ENCODE measurements at regions not wholly inside any gene's neighbourhood (a gene's known extent, or its start where the extent isn't known, plus 50 kb on each side); places are given as distances from the start of the nearest gene placed in this dataset.

DNA sequence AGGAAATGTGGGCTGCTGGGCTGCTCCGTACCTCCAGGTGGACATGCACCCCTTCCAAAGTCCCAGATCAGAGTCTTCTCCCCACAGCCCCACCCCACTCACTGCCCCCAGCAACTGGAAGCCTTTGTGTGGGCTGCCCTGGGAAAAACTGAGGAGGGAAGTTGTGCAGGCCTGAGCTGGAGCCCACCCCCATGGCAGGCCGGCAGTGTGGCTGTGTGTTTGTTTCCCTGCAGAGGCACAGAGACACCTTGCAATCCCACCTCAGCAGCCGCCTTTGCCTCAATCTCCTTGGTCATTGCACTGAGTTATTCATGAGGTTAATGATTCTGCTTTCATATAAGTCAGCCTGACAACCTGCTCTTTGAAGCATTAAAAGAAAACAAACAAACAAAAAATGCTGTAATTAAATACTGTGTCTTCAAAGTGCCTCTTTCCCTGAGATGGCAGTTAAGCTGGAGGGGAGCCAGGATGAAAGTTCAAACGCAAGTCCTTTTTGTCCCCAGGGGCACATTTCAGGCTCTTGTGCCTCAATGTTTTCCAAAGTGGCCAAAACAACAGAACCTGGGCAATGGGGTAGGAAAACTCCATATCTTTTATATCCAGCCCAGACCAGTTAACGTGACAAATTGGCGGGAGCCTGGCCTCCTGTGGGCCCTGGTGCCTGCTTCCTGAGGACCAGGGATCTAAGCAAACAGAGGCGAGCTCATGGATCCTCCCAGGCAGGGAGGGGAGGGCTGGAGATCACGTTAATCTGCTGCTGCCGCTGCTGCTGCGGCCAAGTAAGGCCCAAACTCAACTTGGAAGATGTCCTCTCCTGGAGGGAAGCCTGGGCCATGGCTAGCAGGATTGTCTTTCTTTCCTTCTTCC is 51.9 kb upstream of the TSPAN11 start:
- no peak for DNase-seq
- H3K9me3 ChIP-seq (ENCODE audit: control insufficient read depth, low read depth, low read length): no peaks in the 10 kb centered on the region
- H3K27me3 ChIP-seq (ENCODE audit: control insufficient read depth, insufficient read depth, low read length): peaks cover 4% of the 10 kb centered on the region
- H3K4me3 ChIP-seq (ENCODE audit: low read length): no peak overlapping the region
- no peaks in the 10 kb centered on the region for H3K36me3 ChIP-seq (ENCODE audit: control insufficient read depth, insufficient read depth, low read length)
- no peaks in the 10 kb centered on the region for H3K4me1 ChIP-seq (ENCODE audit: control insufficient read depth, insufficient read depth, low read length)
- WGBS (ENCODE audit: insufficient coverage, low lambda C conversion rate): no CpG with 5 or more reads among the region's 10 CpGs
- no peak overlapping the region for H3K27ac ChIP-seq (ENCODE audit: low read length)

DNA sequence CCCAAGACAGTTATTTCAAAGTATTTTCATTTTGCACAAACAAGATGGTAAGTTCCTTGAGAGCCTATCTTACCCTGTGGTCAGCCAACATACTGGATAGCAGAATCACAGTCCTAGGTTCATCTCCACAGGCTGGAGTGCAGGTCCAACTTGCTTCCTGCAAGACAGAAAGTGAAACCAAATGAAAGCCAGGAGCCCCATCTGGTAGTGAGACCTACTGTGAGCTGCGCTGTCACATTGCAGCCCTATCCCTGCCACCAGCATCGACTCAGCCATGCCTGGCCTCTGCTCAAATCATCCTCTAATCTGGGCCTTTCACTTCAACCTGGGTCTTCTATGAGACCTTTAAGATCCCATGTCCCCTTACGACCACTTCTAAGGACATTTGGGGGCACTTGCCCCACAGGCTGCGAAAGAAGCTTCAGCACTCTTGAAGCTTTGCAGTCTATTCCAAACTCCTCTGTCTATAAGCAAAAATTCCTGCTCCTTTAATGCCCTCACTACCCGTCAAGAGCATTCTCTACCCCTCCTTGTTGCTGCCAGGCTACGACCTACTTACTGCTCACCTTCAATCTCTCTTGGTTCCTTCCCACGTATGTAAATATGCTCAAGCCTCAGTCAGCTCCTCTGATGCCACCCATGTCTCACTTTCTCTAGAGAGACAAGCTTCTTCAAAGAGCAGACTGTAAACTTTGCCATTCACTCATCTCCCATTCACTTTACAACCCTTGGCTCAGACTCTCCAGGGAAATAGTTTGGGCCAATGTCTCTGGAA is 55.9 kb upstream of the TSPAN11 start:
- no peaks in the 10 kb centered on the region for H3K9me3 ChIP-seq (ENCODE audit: control insufficient read depth, low read depth, low read length)

DNA sequence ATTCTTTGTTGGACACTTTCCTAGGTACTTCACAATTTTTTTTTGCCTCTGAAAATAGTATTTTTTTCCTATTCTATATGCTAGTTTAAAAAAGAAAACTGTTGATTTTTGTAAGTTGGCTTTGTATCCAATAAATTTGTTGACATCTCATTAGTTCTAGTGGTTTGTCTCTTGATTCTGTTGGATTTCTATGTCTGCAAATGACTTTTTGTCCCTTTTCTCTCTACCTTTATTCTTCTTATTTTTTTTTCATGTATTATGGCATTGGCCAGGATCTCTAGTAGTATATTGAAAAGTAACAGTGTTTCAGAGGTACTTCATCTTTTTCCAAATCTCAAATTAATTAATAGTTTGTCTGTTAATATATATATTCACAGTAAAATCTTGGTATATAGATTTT is 59.1 kb upstream of the TSPAN11 start:
- Histone ChIP-seq H3K36me3 (ENCODE audit: control insufficient read depth, insufficient read depth, low read length) (no peaks in the 10 kb centered on the region), H3K9me3 (ENCODE audit: control insufficient read depth, low read depth, low read length) (no peaks in the 10 kb centered on the region), H3K4me3 (ENCODE audit: low read length) (no peak overlapping the region), H3K27ac (ENCODE audit: low read length) (no peak overlapping the region), H3K4me1 (ENCODE audit: control insufficient read depth, insufficient read depth, low read length) (no peaks in the 10 kb centered on the region), H3K27me3 (ENCODE audit: control insufficient read depth, insufficient read depth, low read length) (no peaks in the 10 kb centered on the region)
- DNase-seq: no peak

More for the DNA sequence above, 55.9 kb upstream of the TSPAN11 start:
- Histone ChIP-seq H3K36me3 (ENCODE audit: control insufficient read depth, insufficient read depth, low read length) (no peaks in the 10 kb centered on the region), H3K4me3 (ENCODE audit: low read length) (no peak overlapping the region), H3K27ac (ENCODE audit: low read length) (no peak overlapping the region), H3K4me1 (ENCODE audit: control insufficient read depth, insufficient read depth, low read length) (no peaks in the 10 kb centered on the region), H3K27me3 (ENCODE audit: control insufficient read depth, insufficient read depth, low read length) (no peaks in the 10 kb centered on the region)
- 20% methylated on average over 1 of the region's 7 CpGs for WGBS (ENCODE audit: insufficient coverage, low lambda C conversion rate)
- DNase-seq: no peak

DNA sequence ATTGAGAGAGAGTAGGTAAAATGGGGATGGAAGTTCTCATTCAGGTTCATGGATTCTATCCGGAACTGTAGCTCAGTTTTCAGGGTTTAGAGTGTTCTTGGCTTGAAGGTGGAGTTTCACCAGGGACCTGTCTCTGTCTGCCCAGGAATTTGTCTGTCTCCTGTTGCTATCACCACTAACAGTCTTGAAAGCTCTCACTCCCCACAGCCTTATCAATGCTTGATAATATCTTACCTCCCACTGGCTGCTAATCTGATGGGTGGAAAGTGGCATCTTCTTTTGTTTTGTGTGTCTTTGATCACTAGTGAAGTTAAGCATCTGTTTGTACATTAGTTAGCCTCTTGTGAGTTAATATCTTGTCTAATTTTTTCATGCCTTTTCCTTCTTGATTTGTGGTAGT is 60.3 kb upstream of the TSPAN11 start:
- no CpG with 5 or more reads among the region's 1 CpG for WGBS (ENCODE audit: insufficient coverage, low lambda C conversion rate)
- Histone ChIP-seq H3K4me1 (ENCODE audit: control insufficient read depth, insufficient read depth, low read length) (no peaks in the 10 kb centered on the region), H3K27ac (ENCODE audit: low read length) (no peak overlapping the region), H3K27me3 (ENCODE audit: control insufficient read depth, insufficient read depth, low read length) (no peaks in the 10 kb centered on the region), H3K4me3 (ENCODE audit: low read length) (no peak overlapping the region), H3K9me3 (ENCODE audit: control insufficient read depth, low read depth, low read length) (no peaks in the 10 kb centered on the region), H3K36me3 (ENCODE audit: control insufficient read depth, insufficient read depth, low read length) (no peaks in the 10 kb centered on the region)
- DNase-seq: no peak

DNA sequence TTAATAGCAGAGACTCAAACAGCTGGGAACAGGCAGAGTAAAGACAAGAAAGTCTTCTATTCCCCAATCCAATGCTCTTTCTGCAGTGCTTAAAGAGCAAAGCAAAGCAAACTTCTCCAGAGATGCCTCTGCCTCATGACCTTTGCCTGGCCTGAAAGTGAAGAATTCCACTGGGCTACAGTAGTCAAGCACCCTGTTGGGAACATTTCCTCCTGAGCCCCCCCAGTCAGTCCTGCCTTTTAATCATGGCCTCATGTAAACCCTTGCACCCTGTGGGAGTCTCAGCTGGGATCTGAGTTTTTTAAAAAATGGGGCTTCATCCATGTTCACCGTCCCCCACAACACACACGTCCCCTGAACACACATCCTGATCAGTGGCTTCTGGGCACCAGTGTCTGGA is 62.7 kb upstream of the TSPAN11 start:
- Histone ChIP-seq H3K4me1 (ENCODE audit: control insufficient read depth, insufficient read depth, low read length) (no peaks in the 10 kb centered on the region), H3K27me3 (ENCODE audit: control insufficient read depth, insufficient read depth, low read length) (no peaks in the 10 kb centered on the region), H3K27ac (ENCODE audit: low read length) (no peak overlapping the region), H3K36me3 (ENCODE audit: control insufficient read depth, insufficient read depth, low read length) (no peaks in the 10 kb centered on the region), H3K9me3 (ENCODE audit: control insufficient read depth, low read depth, low read length) (no peaks in the 10 kb centered on the region), H3K4me3 (ENCODE audit: low read length) (no peak overlapping the region)
- WGBS (ENCODE audit: insufficient coverage, low lambda C conversion rate): no CpG with 5 or more reads among the region's 2 CpGs
- DNase-seq: no peak

DNA sequence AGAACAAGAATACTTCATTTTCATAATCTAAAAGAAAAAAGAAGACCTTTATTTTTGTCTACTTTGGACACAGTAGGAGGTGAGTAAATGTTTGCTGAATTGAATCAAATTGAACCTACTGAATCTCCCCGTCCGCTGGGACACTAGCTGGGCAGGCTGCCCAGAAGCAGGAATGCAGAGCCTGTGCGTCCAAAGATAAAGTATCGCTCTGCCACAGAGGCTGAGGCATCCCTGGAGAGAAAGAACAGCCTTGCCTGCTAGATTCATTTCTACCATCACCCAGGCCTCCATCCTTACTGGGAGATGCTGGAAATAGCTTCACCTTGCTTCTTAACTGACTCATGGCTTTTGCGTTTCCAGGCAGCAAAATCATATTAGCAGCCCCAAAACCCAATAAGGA is 64.1 kb upstream of the TSPAN11 start:
- Histone ChIP-seq H3K4me1 (ENCODE audit: control insufficient read depth, insufficient read depth, low read length) (no peaks in the 10 kb centered on the region), H3K27ac (ENCODE audit: low read length) (no peak overlapping the region), H3K36me3 (ENCODE audit: control insufficient read depth, insufficient read depth, low read length) (no peaks in the 10 kb centered on the region), H3K27me3 (ENCODE audit: control insufficient read depth, insufficient read depth, low read length) (no peaks in the 10 kb centered on the region), H3K4me3 (ENCODE audit: low read length) (no peak overlapping the region), H3K9me3 (ENCODE audit: control insufficient read depth, low read depth, low read length) (no peaks in the 10 kb centered on the region)
- no peak for DNase-seq
- WGBS (ENCODE audit: insufficient coverage, low lambda C conversion rate): no CpG with 5 or more reads among the region's 5 CpGs

DNA sequence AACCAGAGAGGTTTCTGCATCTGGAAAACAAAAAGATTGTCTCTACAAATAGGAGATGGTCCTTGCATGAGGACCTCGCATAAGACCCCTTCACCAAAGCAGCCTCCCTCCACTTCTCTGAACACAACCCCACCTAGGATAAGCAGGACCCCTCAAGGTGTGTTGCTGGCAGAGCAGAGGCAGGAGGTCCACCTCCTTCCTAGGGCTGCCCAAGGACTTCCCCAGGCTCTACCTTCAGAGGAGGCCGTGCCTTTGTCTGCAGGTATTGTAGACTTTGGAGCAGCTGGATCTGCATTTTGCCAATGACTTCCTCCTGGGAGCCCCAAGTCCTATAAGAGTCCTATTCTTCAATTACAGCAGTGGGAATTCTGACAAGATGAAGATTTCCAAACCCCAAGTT is 67.3 kb upstream of the TSPAN11 start:
- no peak for DNase-seq
- no peak overlapping the region for H3K4me3 ChIP-seq (ENCODE audit: low read length)
- H3K27ac ChIP-seq (ENCODE audit: low read length): no peak overlapping the region
- no peaks in the 10 kb centered on the region for H3K36me3 ChIP-seq (ENCODE audit: control insufficient read depth, insufficient read depth, low read length)
- no CpG with 5 or more reads among the region's 2 CpGs for WGBS (ENCODE audit: insufficient coverage, low lambda C conversion rate)
- H3K9me3 ChIP-seq (ENCODE audit: control insufficient read depth, low read depth, low read length): no peaks in the 10 kb centered on the region
- H3K4me1 ChIP-seq (ENCODE audit: control insufficient read depth, insufficient read depth, low read length): no peaks in the 10 kb centered on the region
- no peaks in the 10 kb centered on the region for H3K27me3 ChIP-seq (ENCODE audit: control insufficient read depth, insufficient read depth, low read length)

DNA sequence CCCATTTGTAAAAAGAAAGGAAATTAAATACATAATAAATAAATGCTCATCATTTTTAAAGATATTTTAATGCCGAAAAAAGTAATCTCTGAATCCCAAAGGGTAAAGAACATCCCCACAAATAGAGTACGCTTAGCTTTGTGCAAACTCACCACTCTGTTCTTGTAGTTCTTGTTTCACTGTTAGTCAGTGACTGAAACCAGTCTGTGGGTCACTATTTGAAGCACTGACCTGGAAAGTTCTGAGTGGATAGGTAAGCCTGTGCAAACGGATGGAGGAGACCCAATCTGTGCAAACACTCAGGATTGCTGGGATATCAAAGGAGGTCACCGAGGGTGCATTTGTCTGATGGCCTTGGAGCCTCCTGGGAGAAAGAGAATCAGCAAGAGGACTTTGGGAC is 68.1 kb upstream of the TSPAN11 start:
- no peaks in the 10 kb centered on the region for H3K27me3 ChIP-seq (ENCODE audit: control insufficient read depth, insufficient read depth, low read length)
- H3K9me3 ChIP-seq (ENCODE audit: control insufficient read depth, low read depth, low read length): no peaks in the 10 kb centered on the region
- H3K4me1 ChIP-seq (ENCODE audit: control insufficient read depth, insufficient read depth, low read length): no peaks in the 10 kb centered on the region
- no CpG with 5 or more reads among the region's 4 CpGs for WGBS (ENCODE audit: insufficient coverage, low lambda C conversion rate)
- no peak overlapping the region for H3K4me3 ChIP-seq (ENCODE audit: low read length)
- H3K27ac ChIP-seq (ENCODE audit: low read length): no peak overlapping the region
- no peaks in the 10 kb centered on the region for H3K36me3 ChIP-seq (ENCODE audit: control insufficient read depth, insufficient read depth, low read length)
- DNase-seq: no peak

DNA sequence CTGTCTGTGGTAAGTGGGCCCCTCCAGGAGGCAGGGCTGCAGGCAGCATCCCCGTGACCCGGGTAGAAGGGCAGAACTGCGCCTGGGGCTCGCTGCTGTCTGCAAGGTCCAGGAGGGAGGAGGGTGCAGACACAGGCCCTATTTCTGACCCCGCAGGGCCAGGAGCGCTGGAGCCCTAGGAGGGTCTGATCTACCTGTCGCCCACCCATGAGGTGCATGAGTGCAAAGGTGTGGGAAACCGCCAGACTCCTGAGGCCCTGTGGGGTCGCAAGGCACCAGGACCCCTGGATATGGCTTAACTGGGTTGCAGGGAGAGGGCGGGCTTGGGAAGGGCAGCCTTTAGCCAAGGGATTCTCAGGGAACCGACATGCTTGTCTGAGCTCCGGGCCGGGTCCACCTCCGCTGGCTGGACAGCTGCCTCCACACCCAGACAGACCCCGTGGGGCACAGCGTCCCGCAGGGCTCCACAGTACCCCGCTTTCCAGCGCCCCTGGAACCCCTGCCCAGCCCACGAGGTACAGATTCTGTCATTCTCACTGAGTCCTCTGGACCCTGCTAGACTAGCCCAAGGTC is 72.9 kb upstream of the TSPAN11 start:
- Histone ChIP-seq H3K4me3 (ENCODE audit: low read length) (no peak overlapping the region), H3K9me3 (ENCODE audit: control insufficient read depth, low read depth, low read length) (no peaks in the 10 kb centered on the region), H3K36me3 (ENCODE audit: control insufficient read depth, insufficient read depth, low read length) (no peaks in the 10 kb centered on the region), H3K27me3 (ENCODE audit: control insufficient read depth, insufficient read depth, low read length) (no peaks in the 10 kb centered on the region), H3K27ac (ENCODE audit: low read length) (no peak overlapping the region), H3K4me1 (ENCODE audit: control insufficient read depth, insufficient read depth, low read length) (peaks cover 3% of the 10 kb centered on the region)
- no CpG with 5 or more reads among the region's 20 CpGs for WGBS (ENCODE audit: insufficient coverage, low lambda C conversion rate)
- no peak for DNase-seq

DNA sequence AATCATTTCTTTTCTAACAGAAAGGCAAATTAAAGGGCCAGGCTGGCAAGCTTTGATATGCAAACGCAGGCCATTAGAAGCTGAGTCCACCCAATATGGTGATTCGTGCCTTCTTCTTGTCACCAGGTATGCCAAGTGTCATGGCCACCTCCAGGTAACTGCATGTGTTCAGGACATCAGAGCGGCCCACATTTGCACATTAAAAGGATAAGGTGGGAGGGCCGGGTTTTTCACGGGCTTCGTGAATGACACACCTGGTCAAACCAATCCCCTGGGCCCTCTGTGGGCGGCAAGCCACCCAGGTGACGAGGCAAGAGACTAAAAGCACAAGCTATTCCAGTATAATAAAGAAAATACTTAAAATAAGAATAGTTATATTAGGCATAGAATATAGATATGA is 75.9 kb upstream of the TSPAN11 start:
- Histone ChIP-seq H3K4me1 (ENCODE audit: control insufficient read depth, insufficient read depth, low read length) (peaks cover 3% of the 10 kb centered on the region), H3K9me3 (ENCODE audit: control insufficient read depth, low read depth, low read length) (no peaks in the 10 kb centered on the region), H3K27me3 (ENCODE audit: control insufficient read depth, insufficient read depth, low read length) (peaks cover 5% of the 10 kb centered on the region), H3K27ac (ENCODE audit: low read length) (no peak overlapping the region), H3K4me3 (ENCODE audit: low read length) (no peak overlapping the region), H3K36me3 (ENCODE audit: control insufficient read depth, insufficient read depth, low read length) (no peaks in the 10 kb centered on the region)
- DNase-seq: no peak
- 33% methylated on average over 3 of the region's 8 CpGs for WGBS (ENCODE audit: insufficient coverage, low lambda C conversion rate)
